ENCODE measurements at regions not wholly inside any gene's neighbourhood (a gene's known extent, or its start where the extent isn't known, plus 50 kb on each side); places are given as distances from the start of the nearest gene placed in this dataset.
"Not testable (repeated sequence)": the region's sequence is repeated elsewhere in the genome, so short reads cannot be mapped to it uniquely, and the experiment has no call there.

GRCh38 chr5:19172926-19173470, 815.0 kb downstream of the CDH18 start:
- no peak for DNase-seq

- no peak for DNase-seq
These were observed 812.0 kb downstream of the CDH18 start for GRCh38 chr5:19175776-19176570.

GRCh38 chr5:19179571-19179970, 808.4 kb downstream of the CDH18 start:
- no peak for DNase-seq

- no peak for DNase-seq
These were observed 798.8 kb downstream of the CDH18 start for GRCh38 chr5:19189176-19189575.

GRCh38 chr5:19193631-19194030, 794.4 kb downstream of the CDH18 start:
- no peak for DNase-seq

- DNase-seq = no peak
These were observed 791.4 kb downstream of the CDH18 start for GRCh38 chr5:19196631-19197030.

- no peak for DNase-seq
These were observed 787.7 kb downstream of the CDH18 start for GRCh38 chr5:19200251-19200650.

- no peak for DNase-seq
These were observed 779.6 kb downstream of the CDH18 start for GRCh38 chr5:19208397-19208796.

GRCh38 chr5:19210886-19211285, 777.1 kb downstream of the CDH18 start:
- DNase-seq = no peak

- no peak for DNase-seq
These were observed 758.7 kb downstream of the CDH18 start for GRCh38 chr5:19229179-19229835.

- no peak for DNase-seq
These were observed 754.4 kb downstream of the CDH18 start for GRCh38 chr5:19233573-19233972.

- no peak for DNase-seq
These were observed 752.9 kb downstream of the CDH18 start for GRCh38 chr5:19235101-19235584.

- no peak for DNase-seq
These were observed 747.8 kb downstream of the CDH18 start for GRCh38 chr5:19240170-19240569.

GRCh38 chr5:19241690-19242089, 746.3 kb downstream of the CDH18 start:
- no peak for DNase-seq

- DNase-seq = not testable (repeated sequence)
These were observed 741.8 kb downstream of the CDH18 start for GRCh38 chr5:19246191-19246590.

GRCh38 chr5:19247302-19247701, 740.7 kb downstream of the CDH18 start:
- DNase-seq = no peak

GRCh38 chr5:19256036-19256435, 732.0 kb downstream of the CDH18 start:
- no peak for DNase-seq

GRCh38 chr5:19258686-19259085, 729.3 kb downstream of the CDH18 start:
- no peak for DNase-seq

GRCh38 chr5:19261879-19262278, 726.1 kb downstream of the CDH18 start:
- DNase-seq = no peak

GRCh38 chr5:19264821-19265220, 723.2 kb downstream of the CDH18 start:
- no peak for DNase-seq

GRCh38 chr5:19266791-19267190, 721.2 kb downstream of the CDH18 start:
- no peak for DNase-seq

- DNase-seq = no peak
These were observed 717.8 kb downstream of the CDH18 start for GRCh38 chr5:19270153-19270552.

GRCh38 chr5:19274578-19274977, 713.4 kb downstream of the CDH18 start:
- no peak for DNase-seq

GRCh38 chr5:19285286-19285685, 702.7 kb downstream of the CDH18 start:
- no peak for DNase-seq

Data from activated CD8-positive, alpha-beta memory T cell treated with anti-CD3 and anti-CD28 coated beads for 24 hours (primary cell).